Esophagus squamous epithelium (tissue), 5 donors: ENCODE measurements at regions not wholly inside any gene's neighbourhood (a gene's known extent, or its start where the extent isn't known, plus 50 kb on each side); places are given as distances from the start of the nearest gene placed in this dataset.

Source experiments
- DNase-seq: peaks from one replicate; lab custom pipeline; 2025; lab: John Stamatoyannopoulos, UW
- H3K27ac ChIP-seq, 4 donors: fragments of 200-600 bp; sonication (generic); one replicate each; pipeline ENCODE4 v1.5.1; 2016 to 2019; ENCODE audit warnings: mild to moderate bottlenecking in 1 of 4
- H3K27me3 ChIP-seq, 4 donors: fragments of 200-600 bp; sonication (generic); 1 replicate in 3 of 4; 2 replicates in 1 of 4; pipeline versions ENCODE4 v1.5.1 to v1.6.0; 2017 to 2021; ENCODE audit warnings: antibody characterized with exemption in 1 of 4
- H3K36me3 ChIP-seq, 3 donors: fragments of 200-600 bp; sonication (generic); one replicate each; pipeline ENCODE4 v1.5.1; 2016 to 2019
- H3K4me1 ChIP-seq, 3 donors: fragments of 200-600 bp; sonication (generic); one replicate each; pipeline ENCODE4 v1.5.1; 2017 to 2019
- H3K4me3 ChIP-seq, 4 donors: fragments of 200-600 bp; sonication (generic); 1 replicate in 3 of 4; 2 replicates in 1 of 4; pipeline ENCODE4 v1.5.1; 2016 to 2019; ENCODE audit warnings: mild to moderate bottlenecking in 2 of 4, moderate library complexity in 1 of 4
- H3K9me3 ChIP-seq, 3 donors: fragments of 200-600 bp; sonication (generic); one replicate each; pipeline ENCODE4 v1.5.1; 2016 to 2019
- CTCF ChIP-seq, 6 experiments: fragments of 450-650 bp in 4 of 6; fragments of 200-600 bp in 2 of 6; sonication (generic) in 2 of 6; IDR thresholded peaks; one replicate each; pipeline ENCODE4 v1.5.1; 2016 to 2019; ENCODE audit warnings: antibody characterized with exemption in 6 of 6, mild to moderate bottlenecking in 4 of 6, moderate library complexity in 4 of 6
- POLR2A ChIP-seq, 4 donors: fragments of 450-650 bp; IDR thresholded peaks; one replicate each; pipeline ENCODE4 v1.6.1; 2017; ENCODE audit warnings: antibody characterized with exemption in 4 of 4, mild to moderate bottlenecking in 4 of 4, moderate library complexity in 3 of 4
- WGBS, 2 donors: methylation state at CpG; one replicate each; pipeline ENCODE4 v1.1.5; 2018; 5-methylcytosine and 5-hydroxymethylcytosine counted together
- intact Hi-C: fragments of 100-400 bp; cut with DNase I; formaldehyde crosslinking; loops from one replicate; pipeline ENCODE4 v1.15.0; 2022
- donor health status: DM: yes; HTN: yes; CAD: no.

GRCh38 chr3:72584262-72584661 lies 264.0 kb downstream of the SHQ1 start:
- no peak for DNase-seq
- no peaks in the 10 kb centered on the region for H3K36me3 ChIP-seq
- TF ChIP-seq CTCF (IDR thresholded peaks at IDR 0.05) = no peak
- no peak for TF ChIP-seq POLR2A (IDR thresholded peaks at IDR 0.05)
- no peaks in the 10 kb centered on the region for H3K9me3 ChIP-seq
- H3K27me3 ChIP-seq = no peaks in the 10 kb centered on the region
- intact Hi-C loops = no loop called here
- peaks cover 0 to 4% (median 0%) of the 10 kb centered on the region in 3 donors for H3K4me1 ChIP-seq
- WGBS, 2 donors = 82 to 96% methylated on average over 2 of the region's 2 CpGs
- H3K4me3 ChIP-seq = no peak overlapping the region
- no peak overlapping the region for H3K27ac ChIP-seq

- H3K9me3 ChIP-seq = no peaks in the 10 kb centered on the region
- no peaks in the 10 kb centered on the region for H3K27me3 ChIP-seq
- DNase-seq = no peak
- intact Hi-C loops = no loop called here
- no peaks in the 10 kb centered on the region for H3K36me3 ChIP-seq
- no peak overlapping the region for H3K27ac ChIP-seq
- no peak overlapping the region for H3K4me3 ChIP-seq
- TF ChIP-seq POLR2A (IDR thresholded peaks at IDR 0.05) (no peak), CTCF (IDR thresholded peaks at IDR 0.05) (no peak)
- no peaks in the 10 kb centered on the region for H3K4me1 ChIP-seq
- WGBS, 2 donors = 90 to 92% methylated on average over 7 of the region's 7 CpGs
Observed at GRCh38 chr3:72582963-72583362, 265.3 kb downstream of the SHQ1 start.

- no peaks in the 10 kb centered on the region for H3K4me1 ChIP-seq
- DNase-seq = no peak
- H3K27me3 ChIP-seq = no peaks in the 10 kb centered on the region
- no peaks in the 10 kb centered on the region for H3K36me3 ChIP-seq
- TF ChIP-seq CTCF (IDR thresholded peaks at IDR 0.05) (no peak), POLR2A (IDR thresholded peaks at IDR 0.05) (no peak)
- H3K4me3 ChIP-seq = no peak overlapping the region
- no peak overlapping the region for H3K27ac ChIP-seq
- no peaks in the 10 kb centered on the region for H3K9me3 ChIP-seq
- WGBS, 2 donors = 73 to 77% methylated on average over 6 of the region's 6 CpGs
- intact Hi-C loops = no loop called here
Observed at GRCh38 chr3:72582211-72582878, 265.9 kb downstream of the SHQ1 start.

- no peaks in the 10 kb centered on the region for H3K4me1 ChIP-seq
- no peak for DNase-seq
- no peaks in the 10 kb centered on the region for H3K9me3 ChIP-seq
- H3K27ac ChIP-seq = no peak overlapping the region
- intact Hi-C loops = no loop called here
- no peak overlapping the region for H3K4me3 ChIP-seq
- no peaks in the 10 kb centered on the region for H3K27me3 ChIP-seq
- no peaks in the 10 kb centered on the region for H3K36me3 ChIP-seq
- no peak for TF ChIP-seq POLR2A (IDR thresholded peaks at IDR 0.05)
- no peak for TF ChIP-seq CTCF (IDR thresholded peaks at IDR 0.05)
- 80 to 84% methylated on average over 2 of the region's 2 CpGs for WGBS, 2 donors
Observed at GRCh38 chr3:72580900-72581299, 267.3 kb downstream of the SHQ1 start.

- Histone ChIP-seq H3K4me3 (no peak overlapping the region), H3K36me3 (no peaks in the 10 kb centered on the region), H3K4me1 (no peaks in the 10 kb centered on the region), H3K9me3 (no peaks in the 10 kb centered on the region), H3K27me3 (no peaks in the 10 kb centered on the region), H3K27ac (no peak overlapping the region)
- intact Hi-C loops = no loop called here
- DNase-seq = no peak
- 50 to 57% methylated on average over 2 of the region's 4 CpGs for WGBS, 2 donors
- no peak for TF ChIP-seq POLR2A (IDR thresholded peaks at IDR 0.05)
- no peak for TF ChIP-seq CTCF (IDR thresholded peaks at IDR 0.05)
Observed at GRCh38 chr3:72580246-72580756, 267.9 kb downstream of the SHQ1 start.
